Panc1 (cell line): ENCODE measurements at regions not wholly inside any gene's neighbourhood (a gene's known extent, or its start where the extent isn't known, plus 50 kb on each side); places are given as distances from the start of the nearest gene placed in this dataset.

Experiments
- ATAC-seq: fragments of 200-7000 bp; cut with Tn5 transposase; 2 replicates; pipeline ENCODE4 v1.9.1; 2020; ENCODE audit warnings: mild to moderate bottlenecking, moderate library complexity
- BruUV-seq: library from RNA; stranded (reverse); fragments of 400-500 nt; replicated peaks from 2 replicates; lab custom pipeline; 2021; lab: Mats Ljungman, UMichigan
- CTCF ChIA-PET: fragments of 300-600 bp; sonication (Branson Sonifier 250); formaldehyde crosslinking; loops from one replicate; lab custom pipeline; 2022; ENCODE audit warnings: antibody characterized with exemption; lab: Charles Lee
- POLR2A ChIA-PET: fragments of 300-600 bp; sonication (Branson Sonifier 250); formaldehyde crosslinking; loops from one replicate; lab custom pipeline; 2022; ENCODE audit warnings: antibody characterized with exemption; lab: Charles Lee
- DNase-seq: peaks from one replicate; pipeline ENCODE4 v3.0.0-alpha.2; 2010; ENCODE audit warnings: low read depth, low spot score
- H3K27ac ChIP-seq: 2 replicates; pipeline ENCODE4 v1.5.1; 2011; ENCODE audit warnings: mild to moderate bottlenecking, low read length, inconsistent platforms
- H3K27me3 ChIP-seq: fragments of 200-500 bp; sonication (Bioruptor generic); 2 replicates; pipeline ENCODE4 v1.6.0; 2014; ENCODE audit warnings: low read length, inconsistent platforms; ENCODE audit not compliant: control insufficient read depth, insufficient read depth
- H3K36me3 ChIP-seq: fragments of 200-500 bp; sonication (Bioruptor generic); 2 replicates; pipeline ENCODE4 v1.5.1; 2014; ENCODE audit warnings: inconsistent platforms, mild to moderate bottlenecking, low read length, moderate library complexity; ENCODE audit not compliant: control insufficient read depth, insufficient read depth
- H3K4me1 ChIP-seq: 2 replicates; pipeline ENCODE4 v1.5.1; 2011; ENCODE audit warnings: inconsistent platforms, mild to moderate bottlenecking, low read length, moderate library complexity; ENCODE audit not compliant: control insufficient read depth, insufficient read depth
- H3K4me3 ChIP-seq, 2 experiments: 2 replicates each; pipeline ENCODE4 v1.5.1; 2011 to 2012; ENCODE audit warnings: low read depth in 2 of 2, low read length in 2 of 2, mild to moderate bottlenecking in 2 of 2, inconsistent platforms in 1 of 2, moderate library complexity in 1 of 2
- H3K9me3 ChIP-seq: fragments of 200-500 bp; sonication (Bioruptor generic); 2 replicates; pipeline ENCODE4 v1.5.1; 2014; ENCODE audit warnings: low read depth, mild to moderate bottlenecking, inconsistent platforms, low read length, moderate library complexity; ENCODE audit not compliant: control insufficient read depth, insufficient read depth
- POLR2AphosphoS5 ChIP-seq: IDR thresholded peaks from 2 replicates; pipeline ENCODE4 v1.6.1; 2012; ENCODE audit warnings: mild to moderate bottlenecking, low read depth, low read length, moderate library complexity
- SIN3A ChIP-seq: IDR thresholded peaks from 2 replicates; pipeline ENCODE4 v1.6.1; 2012; ENCODE audit warnings: low read depth, mild to moderate bottlenecking, low read length, moderate library complexity, borderline replicate concordance; ENCODE audit not compliant: insufficient read depth
- TCF7L2 ChIP-seq: IDR thresholded peaks from 2 replicates; pipeline ENCODE4 v1.6.1; 2011; ENCODE audit warnings: mild to moderate bottlenecking, low read depth, low read length, inconsistent platforms
- in situ Hi-C: cut with HindIII; loops from 2 replicates; pipeline ENCODE4 v1.10.0; 2016; ENCODE audit warnings: low sequenced_read_pairs, low pct_unique_long_range_greater_than_20kb
- intact Hi-C: fragments of 100-400 bp; cut with micrococcal nuclease; formaldehyde crosslinking; loops from one replicate; pipeline ENCODE4 v1.10.0; 2022; ENCODE audit not compliant: unreplicated experiment
- TF ChIP-seq, protein P1 (sequence below): fragments of 450-650 bp; IDR thresholded peaks from 2 replicates; pipeline ENCODE4 v1.5.1; 2017; ENCODE audit warnings: mild to moderate bottlenecking
- TF ChIP-seq, protein P2 (sequence below), 2 experiments: IDR thresholded peaks; 2 replicates each; pipeline ENCODE4 v1.6.1; 2011 to 2012; ENCODE audit warnings: low read depth in 2 of 2, control low read depth in 1 of 2, low read length in 1 of 2, mild to moderate bottlenecking in 1 of 2, moderate library complexity in 1 of 2; ENCODE audit not compliant: insufficient read depth in 1 of 2

DNA sequence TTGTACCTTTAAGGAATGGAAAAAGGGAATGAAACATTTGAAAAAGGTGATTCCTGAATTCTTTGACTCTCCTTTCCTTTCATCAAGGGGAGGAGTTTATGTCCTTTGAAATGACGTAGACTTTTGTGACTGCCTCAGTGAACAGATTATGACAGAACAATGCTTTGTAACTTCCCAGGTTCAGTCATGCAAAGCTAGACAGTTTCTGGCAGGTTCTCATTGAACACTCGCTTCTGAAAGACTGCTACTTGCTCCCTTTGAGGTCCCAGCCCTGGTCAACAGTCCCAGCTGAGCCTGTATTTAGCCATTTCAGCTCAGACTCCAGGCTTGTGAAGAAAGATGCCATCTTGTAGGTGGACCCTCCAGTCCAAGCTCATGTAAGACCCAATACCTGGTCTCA is 1178.9 kb downstream of the BCL11B start:
- Histone ChIP-seq H3K27ac (no peak overlapping the region), H3K36me3 (no peaks in the 10 kb centered on the region), H3K4me1 (no peaks in the 10 kb centered on the region), H3K4me3 (no peak overlapping the region), H3K9me3 (no peaks in the 10 kb centered on the region), H3K27me3 (no peaks in the 10 kb centered on the region)
- no peak for ATAC-seq
- BruUV-seq: no TSS peak
- POLR2A ChIA-PET: no interaction called here
- intact Hi-C loops (no loop called here), in situ Hi-C loops (no loop called here)
- DNase-seq: no peak
- CTCF ChIA-PET: no interaction called here
- no peak for TF ChIP-seq POLR2AphosphoS5

DNA sequence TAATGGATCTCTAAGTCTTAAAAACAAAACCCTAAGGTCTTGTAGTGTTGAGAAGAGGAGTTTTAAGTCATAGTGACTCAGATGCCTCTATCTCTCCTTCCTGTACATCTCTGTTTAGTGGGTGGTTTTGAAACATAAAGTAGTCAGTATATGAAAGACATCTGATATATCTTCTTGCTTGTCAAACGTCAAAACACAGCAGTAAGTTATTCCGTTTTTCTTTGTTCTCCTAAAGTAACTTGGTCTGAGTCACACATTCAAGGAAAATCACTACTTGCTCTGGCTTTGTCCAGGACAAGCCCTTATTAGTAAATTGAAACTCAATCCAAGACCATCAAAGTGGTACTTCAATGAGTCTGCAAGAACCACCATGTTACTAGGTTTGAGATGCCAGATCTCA is 1172.5 kb downstream of the BCL11B start:
- POLR2A ChIA-PET: no interaction called here
- DNase-seq: no peak

DNA sequence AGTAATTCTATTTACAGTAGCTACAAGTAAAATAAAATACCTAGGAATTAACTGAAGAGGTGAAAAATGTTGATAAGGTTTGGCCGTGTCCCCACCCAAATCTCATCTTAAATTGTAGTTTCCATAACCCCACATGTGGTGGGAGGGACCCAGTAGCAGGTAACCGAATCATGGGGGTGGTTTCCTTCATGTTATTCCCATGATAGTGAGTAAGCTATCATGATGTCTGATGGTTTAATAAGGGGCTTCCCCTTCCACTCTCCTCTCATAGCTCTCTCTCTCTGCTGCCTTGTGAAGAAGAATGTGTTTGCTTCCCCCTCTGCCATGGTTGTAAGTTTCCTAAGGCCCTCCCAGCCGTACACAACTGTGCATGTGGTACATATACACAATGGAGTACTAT is 1170.7 kb downstream of the BCL11B start:
- no peaks in the 10 kb centered on the region for H3K9me3 ChIP-seq
- H3K27ac ChIP-seq: no peak overlapping the region
- ATAC-seq: no peak
- intact Hi-C loops: no loop called here
- ChIA-PET POLR2A (no interaction called here), CTCF (no interaction called here)
- in situ Hi-C loops: no loop called here
- H3K4me1 ChIP-seq: no peaks in the 10 kb centered on the region
- TF ChIP-seq SIN3A (no peak), TCF7L2 (no peak)
- TF ChIP-seq, protein P1, sequence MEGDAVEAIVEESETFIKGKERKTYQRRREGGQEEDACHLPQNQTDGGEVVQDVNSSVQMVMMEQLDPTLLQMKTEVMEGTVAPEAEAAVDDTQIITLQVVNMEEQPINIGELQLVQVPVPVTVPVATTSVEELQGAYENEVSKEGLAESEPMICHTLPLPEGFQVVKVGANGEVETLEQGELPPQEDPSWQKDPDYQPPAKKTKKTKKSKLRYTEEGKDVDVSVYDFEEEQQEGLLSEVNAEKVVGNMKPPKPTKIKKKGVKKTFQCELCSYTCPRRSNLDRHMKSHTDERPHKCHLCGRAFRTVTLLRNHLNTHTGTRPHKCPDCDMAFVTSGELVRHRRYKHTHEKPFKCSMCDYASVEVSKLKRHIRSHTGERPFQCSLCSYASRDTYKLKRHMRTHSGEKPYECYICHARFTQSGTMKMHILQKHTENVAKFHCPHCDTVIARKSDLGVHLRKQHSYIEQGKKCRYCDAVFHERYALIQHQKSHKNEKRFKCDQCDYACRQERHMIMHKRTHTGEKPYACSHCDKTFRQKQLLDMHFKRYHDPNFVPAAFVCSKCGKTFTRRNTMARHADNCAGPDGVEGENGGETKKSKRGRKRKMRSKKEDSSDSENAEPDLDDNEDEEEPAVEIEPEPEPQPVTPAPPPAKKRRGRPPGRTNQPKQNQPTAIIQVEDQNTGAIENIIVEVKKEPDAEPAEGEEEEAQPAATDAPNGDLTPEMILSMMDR: no peak
- TF ChIP-seq, protein P2, sequence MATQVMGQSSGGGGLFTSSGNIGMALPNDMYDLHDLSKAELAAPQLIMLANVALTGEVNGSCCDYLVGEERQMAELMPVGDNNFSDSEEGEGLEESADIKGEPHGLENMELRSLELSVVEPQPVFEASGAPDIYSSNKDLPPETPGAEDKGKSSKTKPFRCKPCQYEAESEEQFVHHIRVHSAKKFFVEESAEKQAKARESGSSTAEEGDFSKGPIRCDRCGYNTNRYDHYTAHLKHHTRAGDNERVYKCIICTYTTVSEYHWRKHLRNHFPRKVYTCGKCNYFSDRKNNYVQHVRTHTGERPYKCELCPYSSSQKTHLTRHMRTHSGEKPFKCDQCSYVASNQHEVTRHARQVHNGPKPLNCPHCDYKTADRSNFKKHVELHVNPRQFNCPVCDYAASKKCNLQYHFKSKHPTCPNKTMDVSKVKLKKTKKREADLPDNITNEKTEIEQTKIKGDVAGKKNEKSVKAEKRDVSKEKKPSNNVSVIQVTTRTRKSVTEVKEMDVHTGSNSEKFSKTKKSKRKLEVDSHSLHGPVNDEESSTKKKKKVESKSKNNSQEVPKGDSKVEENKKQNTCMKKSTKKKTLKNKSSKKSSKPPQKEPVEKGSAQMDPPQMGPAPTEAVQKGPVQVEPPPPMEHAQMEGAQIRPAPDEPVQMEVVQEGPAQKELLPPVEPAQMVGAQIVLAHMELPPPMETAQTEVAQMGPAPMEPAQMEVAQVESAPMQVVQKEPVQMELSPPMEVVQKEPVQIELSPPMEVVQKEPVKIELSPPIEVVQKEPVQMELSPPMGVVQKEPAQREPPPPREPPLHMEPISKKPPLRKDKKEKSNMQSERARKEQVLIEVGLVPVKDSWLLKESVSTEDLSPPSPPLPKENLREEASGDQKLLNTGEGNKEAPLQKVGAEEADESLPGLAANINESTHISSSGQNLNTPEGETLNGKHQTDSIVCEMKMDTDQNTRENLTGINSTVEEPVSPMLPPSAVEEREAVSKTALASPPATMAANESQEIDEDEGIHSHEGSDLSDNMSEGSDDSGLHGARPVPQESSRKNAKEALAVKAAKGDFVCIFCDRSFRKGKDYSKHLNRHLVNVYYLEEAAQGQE (IDR thresholded peaks at IDR 0.05; ENCODE audit: insufficient read depth in 1 of 2, low read depth in 2 of 2, low read length in 1 of 2): no peak
- H3K36me3 ChIP-seq: no peaks in the 10 kb centered on the region
- H3K27me3 ChIP-seq: no peaks in the 10 kb centered on the region
- no peak overlapping the region for H3K4me3 ChIP-seq
- no TSS peak for BruUV-seq
- DNase-seq: no peak

More for the DNA sequence above, 1172.5 kb downstream of the BCL11B start:
- Histone ChIP-seq H3K4me3 (no peak overlapping the region), H3K36me3 (no peaks in the 10 kb centered on the region), H3K27ac (no peak overlapping the region), H3K27me3 (no peaks in the 10 kb centered on the region), H3K4me1 (no peaks in the 10 kb centered on the region), H3K9me3 (no peaks in the 10 kb centered on the region)
- TF ChIP-seq, protein P2 (IDR thresholded peaks at IDR 0.05; ENCODE audit: insufficient read depth in 1 of 2, low read depth in 2 of 2, low read length in 1 of 2): no peak
- no peak for TF ChIP-seq SIN3A
- TF ChIP-seq TCF7L2: no peak
- TF ChIP-seq, protein P1: no peak
- no peak for TF ChIP-seq POLR2AphosphoS5
- CTCF ChIA-PET: no interaction called here
- no peak for ATAC-seq
- no TSS peak for BruUV-seq
- in situ Hi-C loops: no loop called here
- intact Hi-C loops: no loop called here
